ENCODE measurements at regions not wholly inside any gene's neighbourhood (a gene's known extent, or its start where the extent isn't known, plus 50 kb on each side); places are given as distances from the start of the nearest gene placed in this dataset.

DNA sequence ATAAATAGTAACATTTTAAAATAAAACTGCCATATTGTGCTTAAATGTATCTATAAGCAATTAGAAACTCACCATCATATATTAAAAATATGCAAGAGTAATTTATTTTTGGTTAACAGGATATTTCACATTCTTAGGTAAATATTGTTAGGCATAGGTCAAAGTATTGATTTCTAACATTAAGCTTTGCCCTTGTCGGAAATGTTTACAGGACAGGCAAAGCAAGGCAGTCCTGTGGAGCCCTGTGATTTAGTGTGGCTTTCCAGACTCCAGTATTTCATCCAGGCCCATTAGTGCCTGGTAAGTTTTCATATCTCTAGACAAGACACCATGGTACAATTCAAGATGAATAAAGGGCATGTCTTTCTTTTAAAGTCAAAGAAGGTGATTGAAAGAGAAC is 114.9 kb upstream of the LARGE1 start:
- no peak overlapping the region for H3K27ac ChIP-seq (ENCODE audit: insufficient read depth, low read length)
- no peak overlapping the region for H3K9ac ChIP-seq (ENCODE audit: insufficient read depth, low read length)
- no peaks in the 10 kb centered on the region for H3K9me3 ChIP-seq (ENCODE audit: control insufficient read depth, insufficient read depth, low read depth, low read length)
- no peak overlapping the region for H3K4me3 ChIP-seq (replicated peaks in 1 of 4; ENCODE audit: control extremely low read depth in 1 of 4, insufficient read depth in 1 of 4, low read depth in 3 of 4, low read length in 4 of 4)
- no peaks in the 10 kb centered on the region for H3K27me3 ChIP-seq (ENCODE audit: control insufficient read depth, insufficient read depth, low read length)
- no peaks in the 10 kb centered on the region for H3K79me2 ChIP-seq (ENCODE audit: control insufficient read depth, insufficient read depth, low read length)
- H2AFZ ChIP-seq (ENCODE audit: low read length): no peak overlapping the region
- H3K4me2 ChIP-seq (ENCODE audit: extremely low read depth, insufficient read depth, low read length): no peak overlapping the region
- no peaks in the 10 kb centered on the region for H4K20me1 ChIP-seq (ENCODE audit: control insufficient read depth, extremely low read depth, insufficient read depth, low read length)
- H3K4me1 ChIP-seq (ENCODE audit: control insufficient read depth, extremely low read depth, insufficient read depth, low read length): no peaks in the 10 kb centered on the region
- no peak for DNase-seq (ENCODE audit: low read depth in 2 of 2)
- TF ChIP-seq, protein P1, sequence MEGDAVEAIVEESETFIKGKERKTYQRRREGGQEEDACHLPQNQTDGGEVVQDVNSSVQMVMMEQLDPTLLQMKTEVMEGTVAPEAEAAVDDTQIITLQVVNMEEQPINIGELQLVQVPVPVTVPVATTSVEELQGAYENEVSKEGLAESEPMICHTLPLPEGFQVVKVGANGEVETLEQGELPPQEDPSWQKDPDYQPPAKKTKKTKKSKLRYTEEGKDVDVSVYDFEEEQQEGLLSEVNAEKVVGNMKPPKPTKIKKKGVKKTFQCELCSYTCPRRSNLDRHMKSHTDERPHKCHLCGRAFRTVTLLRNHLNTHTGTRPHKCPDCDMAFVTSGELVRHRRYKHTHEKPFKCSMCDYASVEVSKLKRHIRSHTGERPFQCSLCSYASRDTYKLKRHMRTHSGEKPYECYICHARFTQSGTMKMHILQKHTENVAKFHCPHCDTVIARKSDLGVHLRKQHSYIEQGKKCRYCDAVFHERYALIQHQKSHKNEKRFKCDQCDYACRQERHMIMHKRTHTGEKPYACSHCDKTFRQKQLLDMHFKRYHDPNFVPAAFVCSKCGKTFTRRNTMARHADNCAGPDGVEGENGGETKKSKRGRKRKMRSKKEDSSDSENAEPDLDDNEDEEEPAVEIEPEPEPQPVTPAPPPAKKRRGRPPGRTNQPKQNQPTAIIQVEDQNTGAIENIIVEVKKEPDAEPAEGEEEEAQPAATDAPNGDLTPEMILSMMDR (conservative IDR thresholded peaks at IDR 0.05 in 1 of 2, IDR thresholded peaks at IDR 0.05 in 1 of 2; ENCODE audit: low read depth in 1 of 2, low read length in 2 of 2): no peak
- TF ChIP-seq EZH2 (IDR thresholded peaks at IDR 0.05; ENCODE audit: low read length, missing control alignments): no peak
- no peaks in the 10 kb centered on the region for H3K36me3 ChIP-seq (ENCODE audit: control insufficient read depth, insufficient read depth, low read length)

DNA sequence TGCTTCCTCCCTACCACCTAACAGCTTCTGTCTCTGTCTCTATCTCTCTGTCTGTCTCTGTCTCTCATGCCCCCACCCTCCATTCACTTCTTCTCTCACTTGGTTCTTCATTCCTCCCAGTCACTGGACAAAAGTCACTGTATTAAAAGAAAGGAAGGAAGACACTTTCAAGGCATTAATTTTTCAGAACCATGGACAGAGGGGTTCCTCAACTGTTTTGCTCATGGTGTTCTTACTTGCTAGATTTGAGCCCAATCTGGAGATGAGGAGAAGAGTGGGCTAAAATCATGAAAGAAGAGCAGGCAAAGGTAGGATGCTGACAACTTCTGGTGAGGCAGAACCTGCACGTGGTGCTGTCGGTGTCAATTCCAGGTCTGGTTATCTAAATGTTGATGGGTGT is 116.7 kb upstream of the LARGE1 start:
- H3K27me3 ChIP-seq (ENCODE audit: control insufficient read depth, insufficient read depth, low read length): no peaks in the 10 kb centered on the region
- H3K36me3 ChIP-seq (ENCODE audit: control insufficient read depth, insufficient read depth, low read length): no peaks in the 10 kb centered on the region
- no peaks in the 10 kb centered on the region for H3K79me2 ChIP-seq (ENCODE audit: control insufficient read depth, insufficient read depth, low read length)
- H3K4me2 ChIP-seq (ENCODE audit: extremely low read depth, insufficient read depth, low read length): no peak overlapping the region
- no peak overlapping the region for H3K4me3 ChIP-seq (replicated peaks in 1 of 4; ENCODE audit: control extremely low read depth in 1 of 4, insufficient read depth in 1 of 4, low read depth in 3 of 4, low read length in 4 of 4)
- H4K20me1 ChIP-seq (ENCODE audit: control insufficient read depth, extremely low read depth, insufficient read depth, low read length): no peaks in the 10 kb centered on the region
- H3K4me1 ChIP-seq (ENCODE audit: control insufficient read depth, extremely low read depth, insufficient read depth, low read length): no peaks in the 10 kb centered on the region
- no peak overlapping the region for H3K9ac ChIP-seq (ENCODE audit: insufficient read depth, low read length)
- H3K27ac ChIP-seq (ENCODE audit: insufficient read depth, low read length): no peak overlapping the region
- no peaks in the 10 kb centered on the region for H3K9me3 ChIP-seq (ENCODE audit: control insufficient read depth, insufficient read depth, low read depth, low read length)
- DNase-seq (ENCODE audit: low read depth in 2 of 2): no peak
- H2AFZ ChIP-seq (ENCODE audit: low read length): no peak overlapping the region
- TF ChIP-seq, protein P1 (conservative IDR thresholded peaks at IDR 0.05 in 1 of 2, IDR thresholded peaks at IDR 0.05 in 1 of 2; ENCODE audit: low read depth in 1 of 2, low read length in 2 of 2): no peak
- TF ChIP-seq EZH2 (IDR thresholded peaks at IDR 0.05; ENCODE audit: low read length, missing control alignments): no peak

DNA sequence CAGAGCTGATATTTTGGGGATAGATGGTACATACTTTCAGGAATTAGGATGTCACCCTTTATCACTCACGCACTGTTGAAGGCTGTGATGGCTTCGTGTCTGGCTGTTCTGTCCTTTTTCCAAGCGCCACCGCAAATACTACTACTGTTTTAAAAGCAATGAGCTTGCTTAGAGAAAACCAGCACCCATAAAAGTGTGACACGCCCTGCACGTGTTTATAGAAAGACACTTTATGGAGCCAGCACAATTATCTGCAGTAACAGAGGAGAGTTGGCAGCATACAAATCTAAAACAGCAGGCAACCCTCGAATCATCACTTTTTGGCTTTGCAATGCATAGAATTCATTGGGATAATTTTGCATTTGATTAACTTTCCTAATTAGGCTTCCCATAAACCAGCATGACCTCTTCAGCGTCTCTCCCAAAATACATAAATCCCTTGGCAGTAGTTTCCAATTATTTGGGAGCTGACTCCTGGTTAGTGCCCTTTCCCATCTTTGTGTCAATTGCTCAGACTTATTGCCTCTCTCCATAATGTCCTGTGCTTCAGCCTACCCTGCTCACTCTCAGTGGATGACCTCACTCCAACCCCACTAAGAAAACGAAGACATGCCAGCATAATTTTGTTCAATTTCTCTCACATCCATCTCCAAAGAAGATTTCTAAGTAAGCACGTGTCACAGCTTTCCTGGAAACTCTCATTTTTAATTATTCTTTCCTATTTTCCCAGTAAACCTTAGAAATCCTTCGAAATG is 118.7 kb upstream of the LARGE1 start:
- no peaks in the 10 kb centered on the region for H3K4me1 ChIP-seq (ENCODE audit: control insufficient read depth, extremely low read depth, insufficient read depth, low read length)
- H3K79me2 ChIP-seq (ENCODE audit: control insufficient read depth, insufficient read depth, low read length): no peaks in the 10 kb centered on the region
- no peaks in the 10 kb centered on the region for H4K20me1 ChIP-seq (ENCODE audit: control insufficient read depth, extremely low read depth, insufficient read depth, low read length)
- no peaks in the 10 kb centered on the region for H3K36me3 ChIP-seq (ENCODE audit: control insufficient read depth, insufficient read depth, low read length)
- TF ChIP-seq, protein P1 (conservative IDR thresholded peaks at IDR 0.05 in 1 of 2, IDR thresholded peaks at IDR 0.05 in 1 of 2; ENCODE audit: low read depth in 1 of 2, low read length in 2 of 2): no peak
- no peak for TF ChIP-seq EZH2 (IDR thresholded peaks at IDR 0.05; ENCODE audit: low read length, missing control alignments)
- no peak overlapping the region for H3K4me2 ChIP-seq (ENCODE audit: extremely low read depth, insufficient read depth, low read length)
- H3K4me3 ChIP-seq (replicated peaks in 1 of 4; ENCODE audit: control extremely low read depth in 1 of 4, insufficient read depth in 1 of 4, low read depth in 3 of 4, low read length in 4 of 4): no peak overlapping the region
- H3K9me3 ChIP-seq (ENCODE audit: control insufficient read depth, insufficient read depth, low read depth, low read length): no peaks in the 10 kb centered on the region
- H2AFZ ChIP-seq (ENCODE audit: low read length): no peak overlapping the region
- no peak for DNase-seq (ENCODE audit: low read depth in 2 of 2)
- no peak overlapping the region for H3K9ac ChIP-seq (ENCODE audit: insufficient read depth, low read length)
- no peak overlapping the region for H3K27ac ChIP-seq (ENCODE audit: insufficient read depth, low read length)
- no peaks in the 10 kb centered on the region for H3K27me3 ChIP-seq (ENCODE audit: control insufficient read depth, insufficient read depth, low read length)
